Neural cell (in vitro differentiated cells): ENCODE measurements at regions not wholly inside any gene's neighbourhood (a gene's known extent, or its start where the extent isn't known, plus 50 kb on each side); places are given as distances from the start of the nearest gene placed in this dataset.
A peak's percentile ranks its signal among the peaks of the same experiment; 100 is the strongest.

ENCODE experiments used
- H2AFZ ChIP-seq: fragments of 200-600, 300-800 bp; sonication (generic), shearing (Covaris generic); 2 replicates; pipeline ENCODE4 v1.6.0; 2014; ENCODE audit warnings: low read depth, mild to moderate bottlenecking, antibody characterized with exemption, low read length, moderate library complexity
- H3F3A ChIP-seq: fragments of 200-600 bp; shearing (Covaris generic); 2 replicates; pipeline ENCODE4 v1.6.1; 2016; ENCODE audit warnings: mild to moderate bottlenecking, moderate library complexity, mixed read lengths, antibody characterized with exemption, low read length; ENCODE audit not compliant: insufficient read depth, poor library complexity, severe bottlenecking
- H3K27ac ChIP-seq: fragments of 200-600, 300-800 bp; sonication (generic), shearing (Covaris generic); 2 replicates; pipeline ENCODE4 v1.5.1; 2014; ENCODE audit warnings: mild to moderate bottlenecking, low read length, moderate library complexity
- H3K27me3 ChIP-seq: fragments of 300-800, 200-600 bp; sonication (generic), shearing (Covaris generic); 2 replicates; pipeline ENCODE4 v1.6.0; 2014; ENCODE audit warnings: mild to moderate bottlenecking, low read depth, low read length, moderate library complexity; ENCODE audit not compliant: insufficient read depth
- H3K36me3 ChIP-seq: fragments of 300-800, 200-600 bp; sonication (generic), shearing (Covaris generic); 2 replicates; pipeline ENCODE4 v1.5.1; 2014; ENCODE audit warnings: mild to moderate bottlenecking, antibody characterized with exemption, low read length, moderate library complexity; ENCODE audit not compliant: insufficient read depth
- H3K4me2 ChIP-seq: fragments of 300-800, 200-600 bp; sonication (generic), shearing (Covaris generic); 2 replicates; pipeline ENCODE4 v1.6.0; 2014; ENCODE audit warnings: mild to moderate bottlenecking, low read length
- H3K4me3 ChIP-seq: fragments of 300-800, 200-600 bp; sonication (generic), shearing (Covaris generic); 2 replicates; pipeline ENCODE4 v1.5.1; 2014; ENCODE audit warnings: mild to moderate bottlenecking, low read length, moderate library complexity
- H3K79me2 ChIP-seq: fragments of 200-600 bp; shearing (Covaris generic); replicated peaks from 2 replicates; pipeline ENCODE4 v1.6.0; 2014; ENCODE audit warnings: mild to moderate bottlenecking, low read length, moderate library complexity; ENCODE audit not compliant: insufficient read depth
- H3K9ac ChIP-seq: fragments of 300-800, 200-600 bp; sonication (generic), shearing (Covaris generic); 2 replicates; pipeline ENCODE4 v1.6.1; 2016; ENCODE audit warnings: mild to moderate bottlenecking, low read length, mixed read lengths
- H3K9me2 ChIP-seq: fragments of 200-600 bp; shearing (Covaris generic); 2 replicates; pipeline ENCODE4 v1.6.1; 2016; ENCODE audit warnings: mild to moderate bottlenecking, low read length, mixed read lengths; ENCODE audit not compliant: insufficient read depth
- H3K9me3 ChIP-seq: fragments of 200-600, 300-800 bp; sonication (generic), shearing (Covaris generic); 2 replicates; pipeline ENCODE4 v1.6.1; 2016; ENCODE audit warnings: mild to moderate bottlenecking, mixed run types, low read length, moderate library complexity, mixed read lengths
- H4K20me1 ChIP-seq: fragments of 200-600 bp; shearing (Covaris generic); 2 replicates; pipeline ENCODE4 v1.6.1; 2016; ENCODE audit warnings: mild to moderate bottlenecking, mixed run types; ENCODE audit not compliant: insufficient read depth
- EP300 ChIP-seq: fragments of 450-650 bp; conservative IDR thresholded peaks from 2 replicates; pipeline ENCODE4 v1.6.1; 2014; ENCODE audit warnings: antibody characterized with exemption, mild to moderate bottlenecking, moderate library complexity; ENCODE audit not compliant: poor library complexity, severe bottlenecking
- EZH2 ChIP-seq: fragments of 200-600, 300-800 bp; shearing (Covaris generic), sonication (generic); IDR thresholded peaks from 2 replicates; pipeline ENCODE4 v1.6.1; 2014; ENCODE audit warnings: antibody characterized with exemption, low read length, borderline replicate concordance, mild to moderate bottlenecking; ENCODE audit not compliant: insufficient read depth, poor library complexity, severe bottlenecking
- MXI1 ChIP-seq: fragments of 450-650 bp; conservative IDR thresholded peaks from 2 replicates; pipeline ENCODE4 v1.6.1; 2014; ENCODE audit warnings: antibody characterized with exemption, mild to moderate bottlenecking; ENCODE audit not compliant: poor library complexity, severe bottlenecking
- POLR2AphosphoS5 ChIP-seq: IDR thresholded peaks from 2 replicates; pipeline ENCODE4 v1.6.1; 2012
- RAD21 ChIP-seq: fragments of 450-650 bp; conservative IDR thresholded peaks from 2 replicates; pipeline ENCODE4 v1.6.1; 2014; ENCODE audit warnings: antibody characterized with exemption, mild to moderate bottlenecking, moderate library complexity
- SMC3 ChIP-seq: fragments of 450-650 bp; conservative IDR thresholded peaks from 2 replicates; pipeline ENCODE4 v1.6.1; 2014; ENCODE audit warnings: antibody characterized with exemption, mild to moderate bottlenecking, moderate library complexity; ENCODE audit not compliant: poor library complexity
- TAF1 ChIP-seq: IDR thresholded peaks from 2 replicates; pipeline ENCODE4 v1.6.1; 2012; ENCODE audit warnings: low read depth
- TF ChIP-seq, protein P1 (sequence below): fragments of 450-650 bp; IDR thresholded peaks from 2 replicates; pipeline ENCODE4 v1.5.1; 2014; ENCODE audit warnings: antibody characterized with exemption, mild to moderate bottlenecking, moderate library complexity; ENCODE audit not compliant: poor library complexity, severe bottlenecking
- TF ChIP-seq, protein P2 (sequence below): IDR thresholded peaks from 2 replicates; pipeline ENCODE4 v1.6.1; 2012; ENCODE audit warnings: borderline replicate concordance

DNA sequence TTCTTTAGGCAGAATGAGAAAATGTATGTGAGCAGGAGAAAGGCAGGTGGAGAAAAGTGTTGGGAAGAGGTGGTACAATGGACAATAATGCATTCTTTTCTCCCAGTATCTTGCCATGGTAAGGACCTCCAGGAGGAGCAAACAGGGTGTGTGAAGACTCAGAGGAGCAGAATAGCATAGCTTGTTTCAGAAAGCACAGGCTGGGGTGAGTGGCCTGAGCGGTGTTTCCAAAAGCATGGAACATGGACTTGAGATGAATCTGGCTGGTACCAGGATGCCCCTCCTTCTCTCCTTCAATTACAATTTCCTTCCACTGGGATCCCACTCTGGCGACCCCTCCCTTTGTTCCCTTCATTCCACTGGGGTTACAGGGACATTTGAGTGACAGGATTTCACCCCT is 123.4 kb upstream of the TNR start:
- TF ChIP-seq EZH2, result no peak
- H3K27ac ChIP-seq, result no peak overlapping the region
- no peaks in the 10 kb centered on the region for H3K9me3 ChIP-seq
- H3K4me3 ChIP-seq, result no peak overlapping the region
- no peaks in the 10 kb centered on the region for H3K79me2 ChIP-seq
- H3F3A ChIP-seq, result no peaks in the 10 kb centered on the region
- H3K27me3 ChIP-seq, result no peaks in the 10 kb centered on the region
- H3K9ac ChIP-seq, result no peak overlapping the region
- H4K20me1 ChIP-seq, result no peaks in the 10 kb centered on the region
- no peak overlapping the region for H3K4me2 ChIP-seq
- H3K9me2 ChIP-seq, result no peaks in the 10 kb centered on the region
- no peaks in the 10 kb centered on the region for H3K36me3 ChIP-seq
- no peak overlapping the region for H2AFZ ChIP-seq

DNA sequence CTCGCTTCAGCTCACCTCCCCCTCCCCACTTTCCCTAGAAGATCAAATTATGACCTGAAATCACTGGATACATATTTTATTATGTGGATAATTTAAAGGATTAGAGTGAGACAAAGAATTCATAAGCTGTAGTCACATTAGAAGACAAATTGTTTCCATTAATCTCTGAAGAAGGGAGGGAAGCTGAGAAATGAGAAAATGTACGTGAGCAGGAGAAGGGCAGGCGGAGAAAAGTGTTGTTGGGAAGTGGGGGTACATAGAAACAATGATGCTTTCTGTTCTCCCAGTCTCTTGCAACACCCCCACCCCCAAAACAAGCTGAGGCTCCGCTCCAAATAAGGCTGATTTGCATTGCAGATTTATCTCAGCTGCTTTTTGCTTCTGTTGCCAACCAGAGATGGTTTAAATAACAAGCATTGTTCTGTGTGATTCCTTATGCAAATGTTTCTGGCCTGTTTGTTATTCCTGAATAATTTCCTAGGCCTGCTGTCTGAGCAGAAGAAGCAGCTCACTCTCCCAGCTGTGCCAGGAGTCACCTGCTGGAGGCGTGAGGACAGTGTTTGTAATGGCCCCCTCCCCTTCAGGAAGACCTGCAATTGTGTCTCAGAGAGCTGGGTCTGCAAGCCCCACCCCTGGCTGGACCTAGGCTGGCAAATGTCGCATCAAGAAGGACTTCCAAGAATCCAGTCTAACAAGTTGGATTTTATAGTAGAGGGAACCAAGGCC is 121.8 kb upstream of the TNR start:
- H3K36me3 ChIP-seq, result no peaks in the 10 kb centered on the region
- H3K79me2 ChIP-seq, result no peaks in the 10 kb centered on the region
- TF ChIP-seq POLR2AphosphoS5 (no peak), RAD21 (peak; percentile 24)
- TF ChIP-seq, protein P1, sequence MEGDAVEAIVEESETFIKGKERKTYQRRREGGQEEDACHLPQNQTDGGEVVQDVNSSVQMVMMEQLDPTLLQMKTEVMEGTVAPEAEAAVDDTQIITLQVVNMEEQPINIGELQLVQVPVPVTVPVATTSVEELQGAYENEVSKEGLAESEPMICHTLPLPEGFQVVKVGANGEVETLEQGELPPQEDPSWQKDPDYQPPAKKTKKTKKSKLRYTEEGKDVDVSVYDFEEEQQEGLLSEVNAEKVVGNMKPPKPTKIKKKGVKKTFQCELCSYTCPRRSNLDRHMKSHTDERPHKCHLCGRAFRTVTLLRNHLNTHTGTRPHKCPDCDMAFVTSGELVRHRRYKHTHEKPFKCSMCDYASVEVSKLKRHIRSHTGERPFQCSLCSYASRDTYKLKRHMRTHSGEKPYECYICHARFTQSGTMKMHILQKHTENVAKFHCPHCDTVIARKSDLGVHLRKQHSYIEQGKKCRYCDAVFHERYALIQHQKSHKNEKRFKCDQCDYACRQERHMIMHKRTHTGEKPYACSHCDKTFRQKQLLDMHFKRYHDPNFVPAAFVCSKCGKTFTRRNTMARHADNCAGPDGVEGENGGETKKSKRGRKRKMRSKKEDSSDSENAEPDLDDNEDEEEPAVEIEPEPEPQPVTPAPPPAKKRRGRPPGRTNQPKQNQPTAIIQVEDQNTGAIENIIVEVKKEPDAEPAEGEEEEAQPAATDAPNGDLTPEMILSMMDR, result peak; percentile 24
- H3K9ac ChIP-seq, result peak overlapping the region; percentile 24
- no peak overlapping the region for H3K4me2 ChIP-seq
- no peaks in the 10 kb centered on the region for H3K9me3 ChIP-seq
- H3K4me3 ChIP-seq, result no peak overlapping the region
- H3K27me3 ChIP-seq, result no peaks in the 10 kb centered on the region
- no peaks in the 10 kb centered on the region for H4K20me1 ChIP-seq
- no peaks in the 10 kb centered on the region for H3F3A ChIP-seq
- H3K27ac ChIP-seq, result peak overlapping the region; percentile 28
- H2AFZ ChIP-seq, result peak overlapping the region; percentile 12
- no peaks in the 10 kb centered on the region for H3K9me2 ChIP-seq

DNA sequence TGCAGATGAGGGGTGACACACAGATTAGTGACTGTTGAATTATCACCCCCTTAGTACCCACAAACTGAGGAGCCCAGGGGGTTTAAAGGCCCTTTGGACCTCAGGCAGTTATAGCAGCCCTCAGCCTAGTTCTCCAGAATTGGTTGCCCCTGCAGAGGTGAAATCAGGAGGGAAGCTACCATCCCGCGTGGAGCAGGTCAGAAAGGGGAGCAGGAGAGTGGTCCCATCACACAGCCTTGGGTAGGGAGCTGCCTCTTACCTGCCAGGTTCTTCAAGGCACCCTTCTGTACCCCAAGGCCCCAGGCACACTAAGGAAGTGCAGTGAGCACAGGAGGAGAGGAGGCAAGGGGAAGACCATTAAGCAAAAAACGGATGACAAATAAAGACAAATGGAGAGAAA is 121.2 kb upstream of the TNR start:
- Histone ChIP-seq H3K27me3 (no peaks in the 10 kb centered on the region), H3K9ac (no peak overlapping the region), H3K27ac (peak overlapping the region; percentile 28), H3F3A (no peaks in the 10 kb centered on the region), H3K4me2 (no peak overlapping the region), H3K9me2 (no peaks in the 10 kb centered on the region), H3K79me2 (no peaks in the 10 kb centered on the region), H3K36me3 (no peaks in the 10 kb centered on the region), H3K9me3 (no peaks in the 10 kb centered on the region), H3K4me3 (no peak overlapping the region), H4K20me1 (no peaks in the 10 kb centered on the region), H2AFZ (no peak overlapping the region)
- no peak for TF ChIP-seq TAF1
- TF ChIP-seq POLR2AphosphoS5, result no peak
- TF ChIP-seq EP300, result no peak
- TF ChIP-seq EZH2, result no peak
- no peak for TF ChIP-seq RAD21
- TF ChIP-seq SMC3, result no peak
- TF ChIP-seq, protein P2, sequence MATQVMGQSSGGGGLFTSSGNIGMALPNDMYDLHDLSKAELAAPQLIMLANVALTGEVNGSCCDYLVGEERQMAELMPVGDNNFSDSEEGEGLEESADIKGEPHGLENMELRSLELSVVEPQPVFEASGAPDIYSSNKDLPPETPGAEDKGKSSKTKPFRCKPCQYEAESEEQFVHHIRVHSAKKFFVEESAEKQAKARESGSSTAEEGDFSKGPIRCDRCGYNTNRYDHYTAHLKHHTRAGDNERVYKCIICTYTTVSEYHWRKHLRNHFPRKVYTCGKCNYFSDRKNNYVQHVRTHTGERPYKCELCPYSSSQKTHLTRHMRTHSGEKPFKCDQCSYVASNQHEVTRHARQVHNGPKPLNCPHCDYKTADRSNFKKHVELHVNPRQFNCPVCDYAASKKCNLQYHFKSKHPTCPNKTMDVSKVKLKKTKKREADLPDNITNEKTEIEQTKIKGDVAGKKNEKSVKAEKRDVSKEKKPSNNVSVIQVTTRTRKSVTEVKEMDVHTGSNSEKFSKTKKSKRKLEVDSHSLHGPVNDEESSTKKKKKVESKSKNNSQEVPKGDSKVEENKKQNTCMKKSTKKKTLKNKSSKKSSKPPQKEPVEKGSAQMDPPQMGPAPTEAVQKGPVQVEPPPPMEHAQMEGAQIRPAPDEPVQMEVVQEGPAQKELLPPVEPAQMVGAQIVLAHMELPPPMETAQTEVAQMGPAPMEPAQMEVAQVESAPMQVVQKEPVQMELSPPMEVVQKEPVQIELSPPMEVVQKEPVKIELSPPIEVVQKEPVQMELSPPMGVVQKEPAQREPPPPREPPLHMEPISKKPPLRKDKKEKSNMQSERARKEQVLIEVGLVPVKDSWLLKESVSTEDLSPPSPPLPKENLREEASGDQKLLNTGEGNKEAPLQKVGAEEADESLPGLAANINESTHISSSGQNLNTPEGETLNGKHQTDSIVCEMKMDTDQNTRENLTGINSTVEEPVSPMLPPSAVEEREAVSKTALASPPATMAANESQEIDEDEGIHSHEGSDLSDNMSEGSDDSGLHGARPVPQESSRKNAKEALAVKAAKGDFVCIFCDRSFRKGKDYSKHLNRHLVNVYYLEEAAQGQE, result no peak
- TF ChIP-seq, protein P1, result no peak
- TF ChIP-seq MXI1, result no peak
